PC-9 (cell line): ENCODE measurements at regions not wholly inside any gene's neighbourhood (a gene's known extent, or its start where the extent isn't known, plus 50 kb on each side); places are given as distances from the start of the nearest gene placed in this dataset.

ENCODE experiments used
- BruUV-seq: library from RNA; stranded (reverse); fragments of 400-500 nt; replicated peaks from 2 replicates; lab custom pipeline; 2021; lab: Mats Ljungman, UMichigan
- CTCF ChIA-PET: fragments of 300-600 bp; sonication (Branson Sonifier 250); formaldehyde crosslinking; loops from one replicate; lab custom pipeline; 2022; ENCODE audit warnings: antibody characterized with exemption; lab: Charles Lee
- POLR2A ChIA-PET: fragments of 300-600 bp; sonication (Branson Sonifier 250); formaldehyde crosslinking; loops from one replicate; lab custom pipeline; 2022; ENCODE audit warnings: antibody characterized with exemption; ENCODE audit not compliant: unreplicated experiment; lab: Charles Lee
- DNase-seq, 2 experiments: peaks; one replicate each; pipeline versions ENCODE4 v3.0.0 to v3.0.0-alpha.2; 2015 to 2022; ENCODE audit warnings: mixed read lengths in 1 of 2
- H2AFZ ChIP-seq: fragments of 200-600 bp; sonication (generic); 2 replicates; pipeline ENCODE4 v1.8.1; 2017; ENCODE audit warnings: antibody characterized with exemption
- H3F3A ChIP-seq: fragments of 200-600 bp; sonication (generic); 2 replicates; pipeline ENCODE4 v1.8.1; 2017; ENCODE audit warnings: antibody characterized with exemption, mild to moderate bottlenecking, low read depth; ENCODE audit not compliant: insufficient read depth
- H3K27ac ChIP-seq: fragments of 200-600 bp; sonication (generic); 2 replicates; pipeline ENCODE4 v1.6.1; 2016; ENCODE audit warnings: mixed run types
- H3K27me3 ChIP-seq: fragments of 200-600 bp; sonication (generic); 2 replicates; pipeline ENCODE4 v1.6.1; 2016; ENCODE audit warnings: low read depth, mixed run types; ENCODE audit not compliant: insufficient read depth
- H3K36me3 ChIP-seq: fragments of 200-600 bp; sonication (generic); 2 replicates; pipeline ENCODE4 v1.6.1; 2016; ENCODE audit warnings: low read depth, mixed run types
- H3K4me1 ChIP-seq: fragments of 200-600 bp; sonication (generic); replicated peaks from 2 replicates; pipeline ENCODE4 v1.6.1; 2016; ENCODE audit warnings: mixed run types; ENCODE audit not compliant: insufficient read depth
- H3K4me2 ChIP-seq: fragments of 200-600 bp; sonication (generic); 2 replicates; pipeline ENCODE4 v1.6.1; 2017; ENCODE audit warnings: mixed run types
- H3K4me3 ChIP-seq: fragments of 200-600 bp; sonication (generic); 2 replicates; pipeline ENCODE4 v1.6.1; 2016; ENCODE audit warnings: mixed run types
- H3K79me2 ChIP-seq: fragments of 200-600 bp; sonication (generic); 2 replicates; pipeline ENCODE4 v1.6.1; 2017; ENCODE audit warnings: low read depth, mixed run types
- H3K9me2 ChIP-seq: fragments of 200-600 bp; sonication (generic); 2 replicates; pipeline ENCODE4 v1.8.1; 2017; ENCODE audit warnings: mild to moderate bottlenecking; ENCODE audit not compliant: insufficient read depth
- H3K9me3 ChIP-seq: fragments of 200-600 bp; sonication (generic); 2 replicates; pipeline ENCODE4 v1.8.1; 2016; ENCODE audit warnings: low read depth; ENCODE audit not compliant: insufficient read depth
- H4K20me1 ChIP-seq: fragments of 200-600 bp; sonication (generic); 2 replicates; pipeline ENCODE4 v1.8.1; 2017; ENCODE audit not compliant: insufficient read depth
- EZH2 ChIP-seq: fragments of 200-600 bp; sonication (generic); IDR thresholded peaks from 2 replicates; pipeline ENCODE4 v1.8.0; 2017; ENCODE audit warnings: antibody characterized with exemption, low read depth
- intact Hi-C: fragments of 100-400 bp; cut with micrococcal nuclease; formaldehyde crosslinking; loops from one replicate; pipeline ENCODE4 v1.10.0; 2022; ENCODE audit not compliant: unreplicated experiment
- TF ChIP-seq, protein P1 (sequence below): fragments of 200-600 bp; sonication (generic); conservative IDR thresholded peaks from 2 replicates; pipeline ENCODE4 v1.6.1; 2017; ENCODE audit warnings: mixed run types, antibody characterized with exemption, mild to moderate bottlenecking, moderate library complexity

DNA sequence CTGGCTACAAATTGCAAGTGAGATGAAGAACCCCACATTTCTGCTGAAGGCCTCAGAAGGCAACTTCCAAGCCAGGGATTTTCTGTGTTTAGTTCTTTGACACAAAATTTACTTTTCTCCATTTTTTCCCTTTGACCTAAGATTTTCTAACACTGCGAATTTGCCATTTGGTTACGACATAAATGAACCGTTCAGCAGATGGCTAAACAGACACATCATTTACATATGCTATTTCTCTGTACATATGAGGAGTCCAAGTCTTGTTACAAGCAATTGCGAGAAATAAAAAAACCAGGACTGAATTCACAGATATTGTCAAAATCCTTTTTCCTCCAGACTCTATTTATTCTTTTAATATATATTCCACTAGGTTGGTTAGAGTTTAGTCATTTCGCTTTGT lies 978.6 kb downstream of the NLGN4X start:
- Histone ChIP-seq H3K27me3 (no peaks in the 10 kb centered on the region), H3K27ac (no peak overlapping the region), H3K4me1 (no peaks in the 10 kb centered on the region), H2AFZ (no peak overlapping the region), H3K9me2 (no peaks in the 10 kb centered on the region), H3K36me3 (no peaks in the 10 kb centered on the region), H3K4me3 (no peak overlapping the region), H4K20me1 (no peaks in the 10 kb centered on the region), H3K79me2 (no peaks in the 10 kb centered on the region), H3K4me2 (no peak overlapping the region), H3F3A (no peaks in the 10 kb centered on the region), H3K9me3 (no peaks in the 10 kb centered on the region)
- intact Hi-C loops, result no loop called here
- CTCF ChIA-PET, result no interaction called here
- BruUV-seq, result no TSS peak
- POLR2A ChIA-PET, result no interaction called here
- no peak for TF ChIP-seq EZH2
- TF ChIP-seq, protein P1, sequence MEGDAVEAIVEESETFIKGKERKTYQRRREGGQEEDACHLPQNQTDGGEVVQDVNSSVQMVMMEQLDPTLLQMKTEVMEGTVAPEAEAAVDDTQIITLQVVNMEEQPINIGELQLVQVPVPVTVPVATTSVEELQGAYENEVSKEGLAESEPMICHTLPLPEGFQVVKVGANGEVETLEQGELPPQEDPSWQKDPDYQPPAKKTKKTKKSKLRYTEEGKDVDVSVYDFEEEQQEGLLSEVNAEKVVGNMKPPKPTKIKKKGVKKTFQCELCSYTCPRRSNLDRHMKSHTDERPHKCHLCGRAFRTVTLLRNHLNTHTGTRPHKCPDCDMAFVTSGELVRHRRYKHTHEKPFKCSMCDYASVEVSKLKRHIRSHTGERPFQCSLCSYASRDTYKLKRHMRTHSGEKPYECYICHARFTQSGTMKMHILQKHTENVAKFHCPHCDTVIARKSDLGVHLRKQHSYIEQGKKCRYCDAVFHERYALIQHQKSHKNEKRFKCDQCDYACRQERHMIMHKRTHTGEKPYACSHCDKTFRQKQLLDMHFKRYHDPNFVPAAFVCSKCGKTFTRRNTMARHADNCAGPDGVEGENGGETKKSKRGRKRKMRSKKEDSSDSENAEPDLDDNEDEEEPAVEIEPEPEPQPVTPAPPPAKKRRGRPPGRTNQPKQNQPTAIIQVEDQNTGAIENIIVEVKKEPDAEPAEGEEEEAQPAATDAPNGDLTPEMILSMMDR, result no peak
- DNase-seq, result no peak

DNA sequence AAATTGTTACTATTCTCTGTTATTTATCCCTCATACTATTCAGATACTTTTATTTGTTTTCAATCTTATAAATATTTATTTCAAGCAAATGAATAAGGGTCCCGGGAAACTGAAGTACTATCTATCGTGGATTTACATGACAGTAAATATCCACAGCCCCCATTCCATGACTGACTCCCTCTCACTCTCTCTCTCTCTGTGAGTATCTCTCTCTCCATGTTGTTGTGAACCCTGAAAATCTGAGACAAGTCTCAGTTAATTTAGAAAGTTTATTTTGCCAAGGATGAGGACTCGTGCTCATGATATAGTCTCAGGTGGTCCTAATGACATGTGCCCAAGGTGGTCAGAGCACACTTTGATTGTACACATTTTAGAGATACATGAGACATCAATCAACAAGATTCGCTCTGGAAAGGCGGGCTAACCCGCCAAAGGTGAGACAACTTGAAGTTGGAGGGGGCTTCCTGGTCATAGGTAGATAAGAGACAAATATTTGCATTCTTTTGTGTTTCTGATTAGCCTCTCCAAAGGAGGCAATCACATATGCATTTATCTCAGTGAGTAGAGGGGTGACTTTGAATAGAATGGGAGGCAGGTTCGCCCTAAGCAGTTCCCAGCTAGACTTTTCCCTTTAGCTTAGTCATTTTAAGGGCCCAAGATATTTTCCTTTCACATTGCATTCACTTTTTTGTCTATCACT lies 986.4 kb downstream of the NLGN4X start:
- no peaks in the 10 kb centered on the region for H3K9me3 ChIP-seq
- H3K79me2 ChIP-seq, result no peaks in the 10 kb centered on the region
- H3K27ac ChIP-seq, result no peak overlapping the region
- ChIA-PET CTCF (no interaction called here), POLR2A (no interaction called here)
- intact Hi-C loops, result no loop called here
- no peaks in the 10 kb centered on the region for H4K20me1 ChIP-seq
- H3K4me2 ChIP-seq, result no peak overlapping the region
- no peaks in the 10 kb centered on the region for H3K9me2 ChIP-seq
- H3K27me3 ChIP-seq, result no peaks in the 10 kb centered on the region
- no peaks in the 10 kb centered on the region for H3F3A ChIP-seq
- H3K36me3 ChIP-seq, result no peaks in the 10 kb centered on the region
- TF ChIP-seq, protein P1, result no peak
- no peak for TF ChIP-seq EZH2
- no peak overlapping the region for H3K4me3 ChIP-seq
- H3K4me1 ChIP-seq, result no peaks in the 10 kb centered on the region
- no peak for DNase-seq
- BruUV-seq, result no TSS peak
- H2AFZ ChIP-seq, result no peak overlapping the region

DNA sequence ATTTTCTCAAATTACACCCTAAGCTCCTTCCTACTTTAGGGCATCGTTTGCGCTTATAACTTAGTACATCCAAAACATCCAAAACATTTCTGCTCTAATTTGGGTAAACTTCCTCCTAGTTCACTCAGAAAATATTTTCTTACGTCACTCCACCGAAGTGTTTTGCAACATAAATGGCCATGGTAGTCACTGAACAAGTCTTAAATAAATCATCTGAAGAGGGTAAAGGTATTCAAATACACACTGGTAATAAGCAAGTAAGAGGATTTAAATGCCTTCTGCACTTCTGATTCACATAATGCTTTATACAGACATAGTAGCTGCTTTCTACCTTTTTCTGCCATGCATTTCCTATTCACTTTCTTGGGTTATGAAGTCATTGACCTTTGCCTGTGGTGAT lies 991.9 kb downstream of the NLGN4X start:
- Histone ChIP-seq H2AFZ (no peak overlapping the region), H4K20me1 (no peaks in the 10 kb centered on the region), H3F3A (no peaks in the 10 kb centered on the region), H3K36me3 (no peaks in the 10 kb centered on the region), H3K4me3 (no peak overlapping the region), H3K9me2 (no peaks in the 10 kb centered on the region), H3K4me2 (peak overlapping the region; percentile 43; the same call in 1 of the 2 replicates), H3K79me2 (no peaks in the 10 kb centered on the region), H3K4me1 (peaks cover 11% of the 10 kb centered on the region; the same call in 1 of the 2 replicates), H3K27ac (no peak overlapping the region), H3K27me3 (no peaks in the 10 kb centered on the region), H3K9me3 (no peaks in the 10 kb centered on the region)
- ChIA-PET CTCF (no interaction called here), POLR2A (no interaction called here)
- no peak for TF ChIP-seq EZH2
- TF ChIP-seq, protein P1, result no peak
- BruUV-seq, result no TSS peak
- no peak for DNase-seq
- intact Hi-C loops, result no loop called here
